GM12875 (cell line): ENCODE measurements at regions not wholly inside any gene's neighbourhood (a gene's known extent, or its start where the extent isn't known, plus 50 kb on each side); places are given as distances from the start of the nearest gene placed in this dataset.

Experiments
- H3K4me3 ChIP-seq: one replicate; pipeline ENCODE4 v1.5.1; 2011; ENCODE audit warnings: low read depth, low read length, control low read depth
- TF ChIP-seq, protein P1 (sequence below): IDR thresholded peaks from 2 replicates; pipeline ENCODE4 v1.5.1; 2011; ENCODE audit warnings: low read depth, mild to moderate bottlenecking, control low read depth, inconsistent platforms, low read length, moderate library complexity, borderline replicate concordance; ENCODE audit not compliant: insufficient read depth

DNA sequence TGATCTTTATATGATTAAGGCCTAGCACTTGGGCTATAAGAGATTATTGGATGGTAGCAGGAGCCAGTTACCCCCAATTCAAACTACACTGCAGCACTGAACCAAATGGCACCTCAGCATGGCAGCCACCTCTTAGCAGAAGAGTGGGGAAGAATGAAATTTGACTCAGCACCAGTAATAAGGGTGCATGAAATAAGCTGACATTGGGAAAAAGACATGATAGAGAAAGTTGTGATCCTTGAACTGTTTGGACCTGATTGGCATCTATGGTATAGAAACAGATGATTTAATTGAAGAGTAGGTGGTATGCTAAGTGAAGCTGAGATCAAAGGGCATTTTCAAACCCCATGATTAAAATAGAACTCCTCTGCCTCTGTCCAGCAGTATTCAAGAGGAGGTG is 389.5 kb downstream of the FOXG1 start:
- no peak overlapping the region for H3K4me3 ChIP-seq
- TF ChIP-seq, protein P1, sequence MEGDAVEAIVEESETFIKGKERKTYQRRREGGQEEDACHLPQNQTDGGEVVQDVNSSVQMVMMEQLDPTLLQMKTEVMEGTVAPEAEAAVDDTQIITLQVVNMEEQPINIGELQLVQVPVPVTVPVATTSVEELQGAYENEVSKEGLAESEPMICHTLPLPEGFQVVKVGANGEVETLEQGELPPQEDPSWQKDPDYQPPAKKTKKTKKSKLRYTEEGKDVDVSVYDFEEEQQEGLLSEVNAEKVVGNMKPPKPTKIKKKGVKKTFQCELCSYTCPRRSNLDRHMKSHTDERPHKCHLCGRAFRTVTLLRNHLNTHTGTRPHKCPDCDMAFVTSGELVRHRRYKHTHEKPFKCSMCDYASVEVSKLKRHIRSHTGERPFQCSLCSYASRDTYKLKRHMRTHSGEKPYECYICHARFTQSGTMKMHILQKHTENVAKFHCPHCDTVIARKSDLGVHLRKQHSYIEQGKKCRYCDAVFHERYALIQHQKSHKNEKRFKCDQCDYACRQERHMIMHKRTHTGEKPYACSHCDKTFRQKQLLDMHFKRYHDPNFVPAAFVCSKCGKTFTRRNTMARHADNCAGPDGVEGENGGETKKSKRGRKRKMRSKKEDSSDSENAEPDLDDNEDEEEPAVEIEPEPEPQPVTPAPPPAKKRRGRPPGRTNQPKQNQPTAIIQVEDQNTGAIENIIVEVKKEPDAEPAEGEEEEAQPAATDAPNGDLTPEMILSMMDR: no peak

DNA sequence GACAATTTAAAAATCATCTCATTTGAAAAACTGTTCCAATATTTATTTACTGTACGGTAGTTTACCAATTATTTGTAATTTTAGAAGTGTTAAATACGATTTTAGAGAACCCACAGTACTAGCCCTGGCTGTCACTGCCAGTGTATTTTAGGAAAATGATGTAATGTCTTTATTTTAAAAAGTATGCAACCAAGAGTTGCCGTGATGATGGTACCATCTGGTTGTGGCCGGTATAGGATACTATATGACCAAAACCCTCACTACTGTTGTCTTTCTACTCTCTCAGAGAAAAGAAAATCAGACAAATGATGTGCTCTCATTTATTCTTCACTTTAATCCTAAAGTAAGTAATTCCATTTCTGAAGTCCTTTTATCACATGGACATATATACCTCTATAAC is 395.0 kb downstream of the FOXG1 start:
- TF ChIP-seq, protein P1: no peak

GRCh38 chr14:29163109-29163508 is 396.5 kb downstream of the FOXG1 start:
- TF ChIP-seq, protein P1: no peak

More for the DNA sequence above, 395.0 kb downstream of the FOXG1 start:
- no peak overlapping the region for H3K4me3 ChIP-seq

DNA sequence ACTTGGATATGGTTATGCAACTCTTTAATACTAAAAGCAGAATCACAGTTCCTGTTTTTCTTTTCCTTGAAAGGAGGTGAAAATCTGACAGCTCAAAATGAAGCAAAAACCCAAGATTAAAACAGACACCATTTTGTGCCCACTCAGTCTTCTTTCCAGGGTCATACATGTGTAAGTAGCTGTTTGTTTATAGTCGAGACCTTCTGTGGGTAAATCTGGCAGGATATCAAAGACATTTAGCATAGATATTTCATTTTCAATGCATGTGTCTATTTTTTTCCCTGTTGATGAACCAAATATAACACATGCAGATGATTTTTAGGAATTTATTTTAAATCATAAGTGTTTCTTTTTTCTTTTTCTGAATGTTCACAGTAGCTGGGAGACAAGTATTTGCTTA is 398.8 kb downstream of the FOXG1 start:
- TF ChIP-seq, protein P1: no peak
- H3K4me3 ChIP-seq: no peak overlapping the region

More at GRCh38 chr14:29163109-29163508, 396.5 kb downstream of the FOXG1 start:
- H3K4me3 ChIP-seq: no peak overlapping the region

DNA sequence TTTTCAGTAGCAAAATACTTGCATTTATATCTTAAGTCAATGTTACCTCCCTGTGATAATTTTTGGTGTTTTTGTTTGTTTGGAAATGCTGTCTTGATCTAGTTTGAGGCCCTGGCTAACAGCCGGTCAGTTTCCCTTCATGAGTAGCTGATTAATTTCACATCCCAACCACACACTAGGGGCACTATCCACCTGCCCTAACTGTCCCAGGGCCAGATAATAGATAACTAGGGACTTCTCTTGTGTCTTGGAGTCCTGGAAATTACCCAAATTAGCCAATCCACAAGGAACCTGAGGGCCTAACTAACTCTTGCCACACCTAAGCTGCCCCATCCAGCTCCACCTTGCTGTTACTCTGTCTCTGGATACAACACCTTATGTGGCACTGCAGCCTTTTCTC is 399.9 kb downstream of the FOXG1 start:
- TF ChIP-seq, protein P1: no peak
- H3K4me3 ChIP-seq: no peak overlapping the region

GRCh38 chr14:29168149-29168548 is 401.6 kb downstream of the FOXG1 start:
- TF ChIP-seq, protein P1: no peak
- no peak overlapping the region for H3K4me3 ChIP-seq

GRCh38 chr14:29169408-29169807 is 402.8 kb downstream of the FOXG1 start:
- no peak overlapping the region for H3K4me3 ChIP-seq
- TF ChIP-seq, protein P1: no peak
